SU-DHL-6 (cell line): ENCODE measurements at regions not wholly inside any gene's neighbourhood (a gene's known extent, or its start where the extent isn't known, plus 50 kb on each side); places are given as distances from the start of the nearest gene placed in this dataset.

Source experiments
- H2AFZ ChIP-seq: fragments of 200-600 bp; sonication (generic); 2 replicates; pipeline ENCODE4 v1.6.1; 2014; ENCODE audit warnings: low read depth, mild to moderate bottlenecking, moderate library complexity, mixed read lengths, antibody characterized with exemption, low read length; ENCODE audit not compliant: severe bottlenecking
- H3F3A ChIP-seq: fragments of 200-600 bp; shearing (Covaris generic); 2 replicates; pipeline ENCODE4 v1.6.0; 2016; ENCODE audit warnings: antibody characterized with exemption, mild to moderate bottlenecking; ENCODE audit not compliant: insufficient read depth
- H3K27ac ChIP-seq: fragments of 200-600 bp; sonication (generic); 2 replicates; pipeline ENCODE4 v1.5.1; 2016; ENCODE audit warnings: low read depth, mild to moderate bottlenecking, low read length, moderate library complexity, mixed read lengths
- H3K27me3 ChIP-seq: fragments of 200-600 bp; sonication (generic), shearing (Covaris generic); 2 replicates; pipeline ENCODE4 v1.6.0; 2014; ENCODE audit warnings: mild to moderate bottlenecking, low read length
- H3K36me3 ChIP-seq: fragments of 200-600 bp; sonication (generic); 2 replicates; pipeline ENCODE4 v1.6.1; 2014; ENCODE audit warnings: mild to moderate bottlenecking, low read length, mixed read lengths
- H3K4me2 ChIP-seq: fragments of 300-600, 200-600 bp; shearing (Covaris generic), sonication (generic); 2 replicates; pipeline ENCODE4 v1.6.0; 2014; ENCODE audit warnings: low read length, low read depth, mild to moderate bottlenecking; ENCODE audit not compliant: poor library complexity, severe bottlenecking
- H3K4me3 ChIP-seq: fragments of 200-600 bp; sonication (generic); 2 replicates; pipeline ENCODE4 v1.5.1; 2014; ENCODE audit warnings: antibody characterized with exemption, low read length, mild to moderate bottlenecking, mixed read lengths; ENCODE audit not compliant: insufficient read depth, poor library complexity, severe bottlenecking
- H3K79me2 ChIP-seq: fragments of 200-600 bp; sonication (generic); 2 replicates; pipeline ENCODE4 v1.6.1; 2014; ENCODE audit warnings: mild to moderate bottlenecking, low read length, moderate library complexity; ENCODE audit not compliant: insufficient read depth
- H3K9ac ChIP-seq: fragments of 200-600 bp; sonication (generic); 2 replicates; pipeline ENCODE4 v1.7.0; 2014; ENCODE audit warnings: mild to moderate bottlenecking, low read length
- H3K9me2 ChIP-seq: fragments of 200-600 bp; sonication (generic); replicated peaks from 2 replicates; pipeline ENCODE4 v1.6.1; 2014; ENCODE audit warnings: low read length; ENCODE audit not compliant: insufficient read depth
- H3K9me3 ChIP-seq: fragments of 200-600 bp; sonication (generic); 2 replicates; pipeline ENCODE4 v1.6.1; 2014; ENCODE audit warnings: low read length, mixed read lengths; ENCODE audit not compliant: insufficient read depth
- H4K20me1 ChIP-seq: fragments of 200-600 bp; sonication (generic); 2 replicates; pipeline ENCODE4 v1.6.1; 2014; ENCODE audit warnings: low read depth, mild to moderate bottlenecking, antibody characterized with exemption, low read length, moderate library complexity, mixed read lengths
- EZH2phosphoT487 ChIP-seq: fragments of 200-600 bp; sonication (generic), shearing (Covaris generic); conservative IDR thresholded peaks from 2 replicates; pipeline ENCODE4 v1.6.1; 2018; ENCODE audit warnings: mild to moderate bottlenecking, antibody characterized with exemption, low read length, moderate library complexity, mixed read lengths
- TF ChIP-seq, protein P1 (sequence below): fragments of 200-600 bp; sonication (generic); IDR thresholded peaks from one replicate; pipeline ENCODE4 v1.5.1; 2017; ENCODE audit warnings: antibody characterized with exemption, mild to moderate bottlenecking, low read length, moderate library complexity; ENCODE audit not compliant: insufficient read depth, poor library complexity, severe bottlenecking

GRCh38 chr13:33348366-33348765, 62.8 kb upstream of the STARD13 start:
- no peak overlapping the region for H3K4me2 ChIP-seq

GRCh38 chr13:33349288-33349985, 63.9 kb upstream of the STARD13 start:
- Histone ChIP-seq H3K36me3 (no peaks in the 10 kb centered on the region), H3K27ac (no peak overlapping the region), H3K27me3 (no peaks in the 10 kb centered on the region), H3K4me3 (no peak overlapping the region), H2AFZ (no peak overlapping the region), H3K9me3 (no peaks in the 10 kb centered on the region), H3F3A (no peaks in the 10 kb centered on the region), H3K79me2 (no peaks in the 10 kb centered on the region), H3K9me2 (no peaks in the 10 kb centered on the region), H3K9ac (no peak overlapping the region), H4K20me1 (no peaks in the 10 kb centered on the region), H3K4me2 (no peak overlapping the region)
- TF ChIP-seq, protein P1, sequence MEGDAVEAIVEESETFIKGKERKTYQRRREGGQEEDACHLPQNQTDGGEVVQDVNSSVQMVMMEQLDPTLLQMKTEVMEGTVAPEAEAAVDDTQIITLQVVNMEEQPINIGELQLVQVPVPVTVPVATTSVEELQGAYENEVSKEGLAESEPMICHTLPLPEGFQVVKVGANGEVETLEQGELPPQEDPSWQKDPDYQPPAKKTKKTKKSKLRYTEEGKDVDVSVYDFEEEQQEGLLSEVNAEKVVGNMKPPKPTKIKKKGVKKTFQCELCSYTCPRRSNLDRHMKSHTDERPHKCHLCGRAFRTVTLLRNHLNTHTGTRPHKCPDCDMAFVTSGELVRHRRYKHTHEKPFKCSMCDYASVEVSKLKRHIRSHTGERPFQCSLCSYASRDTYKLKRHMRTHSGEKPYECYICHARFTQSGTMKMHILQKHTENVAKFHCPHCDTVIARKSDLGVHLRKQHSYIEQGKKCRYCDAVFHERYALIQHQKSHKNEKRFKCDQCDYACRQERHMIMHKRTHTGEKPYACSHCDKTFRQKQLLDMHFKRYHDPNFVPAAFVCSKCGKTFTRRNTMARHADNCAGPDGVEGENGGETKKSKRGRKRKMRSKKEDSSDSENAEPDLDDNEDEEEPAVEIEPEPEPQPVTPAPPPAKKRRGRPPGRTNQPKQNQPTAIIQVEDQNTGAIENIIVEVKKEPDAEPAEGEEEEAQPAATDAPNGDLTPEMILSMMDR: no peak
- TF ChIP-seq EZH2phosphoT487: no peak

More at GRCh38 chr13:33348366-33348765, 62.8 kb upstream of the STARD13 start:
- Histone ChIP-seq H3K9me2 (no peaks in the 10 kb centered on the region), H3K9ac (no peak overlapping the region), H3K27me3 (no peaks in the 10 kb centered on the region), H4K20me1 (no peaks in the 10 kb centered on the region), H3K36me3 (no peaks in the 10 kb centered on the region), H3K27ac (no peak overlapping the region), H3K79me2 (no peaks in the 10 kb centered on the region), H3K9me3 (no peaks in the 10 kb centered on the region), H3F3A (no peaks in the 10 kb centered on the region), H3K4me3 (no peak overlapping the region), H2AFZ (no peak overlapping the region)
- no peak for TF ChIP-seq EZH2phosphoT487
- TF ChIP-seq, protein P1: no peak

DNA sequence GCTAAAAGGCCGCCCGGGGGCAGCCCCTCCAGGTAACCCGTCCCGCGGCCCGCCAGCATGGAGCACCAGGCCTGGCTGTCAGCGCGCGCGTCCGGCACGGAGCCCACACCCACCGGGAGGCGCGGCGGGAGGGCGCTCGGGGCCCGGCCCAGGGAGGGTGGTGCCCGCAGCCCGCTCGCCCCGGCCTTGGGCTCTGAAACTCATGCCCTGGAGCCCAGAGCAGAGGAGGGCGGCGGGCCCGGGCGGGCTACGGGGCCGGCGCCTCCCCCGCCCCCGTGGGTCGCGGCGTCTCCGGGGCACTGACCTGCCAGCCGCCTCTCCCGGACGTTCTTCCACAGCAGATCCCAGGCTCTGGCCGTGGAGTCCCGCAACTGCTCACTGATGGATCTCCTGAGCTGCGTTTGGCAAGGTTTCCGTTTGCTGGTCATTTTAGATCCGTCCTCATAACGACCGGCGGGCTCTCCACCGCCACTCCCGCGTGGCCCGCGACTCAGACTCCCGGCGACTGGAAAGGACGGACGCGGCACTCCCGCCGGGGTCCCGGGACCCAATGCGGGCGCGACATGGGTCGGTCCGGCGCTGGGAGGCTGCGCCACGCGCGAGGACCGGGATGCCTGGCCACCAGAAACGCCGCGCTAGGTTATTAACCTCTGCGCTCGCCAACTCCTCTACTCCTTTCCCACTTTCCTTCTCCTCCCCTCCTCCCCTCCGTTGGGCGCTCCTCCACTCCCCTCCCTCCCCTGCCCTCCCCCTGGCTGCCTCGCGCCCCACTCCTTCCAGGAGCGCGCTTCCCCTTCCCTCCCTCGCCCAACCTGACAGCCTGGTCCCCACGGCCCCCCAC, 64.7 kb upstream of the STARD13 start:
- H2AFZ ChIP-seq: no peak overlapping the region
- TF ChIP-seq, protein P1: no peak
- no peak for TF ChIP-seq EZH2phosphoT487
- no peak overlapping the region for H3K4me2 ChIP-seq
- no peak overlapping the region for H3K4me3 ChIP-seq
- H3K27ac ChIP-seq: no peak overlapping the region
- no peaks in the 10 kb centered on the region for H3K27me3 ChIP-seq
- H3K36me3 ChIP-seq: no peaks in the 10 kb centered on the region
- H3K9me2 ChIP-seq: no peaks in the 10 kb centered on the region
- no peaks in the 10 kb centered on the region for H3K79me2 ChIP-seq
- H3K9ac ChIP-seq: no peak overlapping the region
- H3F3A ChIP-seq: no peaks in the 10 kb centered on the region
- no peaks in the 10 kb centered on the region for H4K20me1 ChIP-seq
- no peaks in the 10 kb centered on the region for H3K9me3 ChIP-seq
